ENCODE measurements at regions not wholly inside any gene's neighbourhood (a gene's known extent, or its start where the extent isn't known, plus 50 kb on each side); places are given as distances from the start of the nearest gene placed in this dataset.

GRCh38 chr15:95292785-95293450, 1037.6 kb upstream of the NR2F2 start:
- no peak for TF ChIP-seq EZH2 (IDR thresholded peaks at IDR 0.05; ENCODE audit: low read length)
- no peak for TF ChIP-seq CTCF (optimal IDR thresholded peaks at IDR 0.05 in 1 of 3, IDR thresholded peaks at IDR 0.05 in 1 of 3, conservative IDR thresholded peaks at IDR 0.05 in 1 of 3; ENCODE audit: extremely low read depth in 1 of 3, insufficient read depth in 2 of 3, low read length in 3 of 3)
- FAIRE-seq, result peak; percentile 13
- H3K79me2 ChIP-seq (ENCODE audit: control insufficient read depth, insufficient read depth, low read length), result no peaks in the 10 kb centered on the region
- no peak overlapping the region for H3K4me3 ChIP-seq (ENCODE audit: control insufficient read depth in 2 of 3, extremely low read depth in 1 of 3, insufficient read depth in 2 of 3, low read depth in 1 of 3, low read length in 3 of 3)
- H3K4me1 ChIP-seq (ENCODE audit: control insufficient read depth, extremely low read depth, insufficient read depth, low read length), result peaks cover under 1% of the 10 kb centered on the region
- no peaks in the 10 kb centered on the region for H3K9me3 ChIP-seq (ENCODE audit: control insufficient read depth, low read depth, low read length)
- dilution Hi-C loops (cut with MboI; ENCODE audit: extremely low pct_ligation_motif_present, low sequenced_read_pairs), result no loop called here
- H3K27ac ChIP-seq (ENCODE audit: control insufficient read depth, insufficient read depth, low read length), result no peak overlapping the region
- no peak overlapping the region for H3K9ac ChIP-seq (ENCODE audit: control insufficient read depth, extremely low read depth, insufficient read depth, low read length)
- H3K9me1 ChIP-seq (ENCODE audit: control insufficient read depth, extremely low read depth, insufficient read depth, low read length), result no peaks in the 10 kb centered on the region
- H2AFZ ChIP-seq (ENCODE audit: control insufficient read depth, low read length), result no peak overlapping the region
- H3K27me3 ChIP-seq (ENCODE audit: control insufficient read depth, extremely low read depth, insufficient read depth, low read length), result no peaks in the 10 kb centered on the region
- no peak overlapping the region for H3K4me2 ChIP-seq (ENCODE audit: control insufficient read depth, extremely low read depth, insufficient read depth, low read depth, low read length)
- no peak for DNase-seq (ENCODE audit: low read depth, low spot score)
- H4K20me1 ChIP-seq (ENCODE audit: control insufficient read depth, extremely low read depth, insufficient read depth, low read length), result no peaks in the 10 kb centered on the region
- H3K36me3 ChIP-seq (ENCODE audit: control insufficient read depth in 2 of 2, extremely low read depth in 1 of 2, insufficient read depth in 2 of 2, low read length in 2 of 2), result no peaks in the 10 kb centered on the region

- FAIRE-seq, result no peak
- Histone ChIP-seq H3K27ac (ENCODE audit: control insufficient read depth, insufficient read depth, low read length) (no peak overlapping the region), H3K79me2 (ENCODE audit: control insufficient read depth, insufficient read depth, low read length) (no peaks in the 10 kb centered on the region), H3K9me3 (ENCODE audit: control insufficient read depth, low read depth, low read length) (no peaks in the 10 kb centered on the region), H3K4me3 (ENCODE audit: control insufficient read depth in 2 of 3, extremely low read depth in 1 of 3, insufficient read depth in 2 of 3, low read depth in 1 of 3, low read length in 3 of 3) (no peak overlapping the region), H3K4me2 (ENCODE audit: control insufficient read depth, extremely low read depth, insufficient read depth, low read depth, low read length) (no peak overlapping the region), H3K4me1 (ENCODE audit: control insufficient read depth, extremely low read depth, insufficient read depth, low read length) (no peaks in the 10 kb centered on the region), H3K36me3 (ENCODE audit: control insufficient read depth in 2 of 2, extremely low read depth in 1 of 2, insufficient read depth in 2 of 2, low read length in 2 of 2) (no peaks in the 10 kb centered on the region), H2AFZ (ENCODE audit: control insufficient read depth, low read length) (no peak overlapping the region), H3K9ac (ENCODE audit: control insufficient read depth, extremely low read depth, insufficient read depth, low read length) (no peak overlapping the region), H3K27me3 (ENCODE audit: control insufficient read depth, extremely low read depth, insufficient read depth, low read length) (no peaks in the 10 kb centered on the region), H4K20me1 (ENCODE audit: control insufficient read depth, extremely low read depth, insufficient read depth, low read length) (no peaks in the 10 kb centered on the region), H3K9me1 (ENCODE audit: control insufficient read depth, extremely low read depth, insufficient read depth, low read length) (no peaks in the 10 kb centered on the region)
- DNase-seq (ENCODE audit: low read depth, low spot score), result no peak
- dilution Hi-C loops (cut with MboI; ENCODE audit: extremely low pct_ligation_motif_present, low sequenced_read_pairs), result no loop called here
- TF ChIP-seq EZH2 (IDR thresholded peaks at IDR 0.05; ENCODE audit: low read length), result no peak
Observed at GRCh38 chr15:95293456-95294031, 1037.0 kb upstream of the NR2F2 start.

All from keratinocyte (primary cell).